ENCODE measurements at regions not wholly inside any gene's neighbourhood (a gene's known extent, or its start where the extent isn't known, plus 50 kb on each side); places are given as distances from the start of the nearest gene placed in this dataset.
A peak's percentile ranks its signal among the peaks of the same experiment; 100 is the strongest.
"Not testable (repeated sequence)": the region's sequence is repeated elsewhere in the genome, so short reads cannot be mapped to it uniquely, and the experiment has no call there.

GRCh38 chr22:23459645-23460516 lies 120.2 kb downstream of the IGLL1 start:
- DNase-seq, result not testable (repeated sequence)

- no peak for DNase-seq
These were observed 121.2 kb downstream of the IGLL1 start for GRCh38 chr22:23458663-23459541.

GRCh38 chr22:23457380-23457985 lies 122.6 kb downstream of the IGLL1 start:
- peak in 1 of 2 donors; percentile 30 for DNase-seq

GRCh38 chr22:23456666-23457379 lies 123.3 kb downstream of the IGLL1 start:
- DNase-seq, result not testable (repeated sequence)

GRCh38 chr22:23454345-23454744 lies 125.7 kb downstream of the IGLL1 start:
- not testable (repeated sequence) for DNase-seq

- no peak for DNase-seq
These were observed 126.8 kb downstream of the IGLL1 start for GRCh38 chr22:23453277-23453676.

- no peak for DNase-seq
These were observed 127.7 kb downstream of the IGLL1 start for GRCh38 chr22:23452231-23453010.

GRCh38 chr22:23451452-23452230 lies 128.4 kb downstream of the IGLL1 start:
- not testable (repeated sequence) for DNase-seq

- not testable (repeated sequence) for DNase-seq
These were observed 129.3 kb downstream of the IGLL1 start for GRCh38 chr22:23450821-23451220.

GRCh38 chr22:23450434-23450795 lies 129.7 kb downstream of the IGLL1 start:
- no peak for DNase-seq

- not testable (repeated sequence) for DNase-seq
These were observed 130.2 kb downstream of the IGLL1 start for GRCh38 chr22:23449748-23450433.

- DNase-seq, result not testable (repeated sequence)
These were observed 131.4 kb downstream of the IGLL1 start for GRCh38 chr22:23448499-23449288.

GRCh38 chr22:23446796-23447350 lies 133.2 kb downstream of the IGLL1 start:
- no peak for DNase-seq

GRCh38 chr22:23446194-23446593 lies 133.9 kb downstream of the IGLL1 start:
- DNase-seq, result not testable (repeated sequence)

GRCh38 chr22:23443905-23444304 lies 136.2 kb downstream of the IGLL1 start:
- not testable (repeated sequence) for DNase-seq

GRCh38 chr22:23439581-23439980 lies 140.5 kb downstream of the IGLL1 start:
- DNase-seq, result not testable (repeated sequence)

GRCh38 chr22:23438216-23438615 lies 141.9 kb downstream of the IGLL1 start:
- DNase-seq, result no peak

GRCh38 chr22:23437779-23438178 lies 142.3 kb downstream of the IGLL1 start:
- DNase-seq, result peak in 1 of 2 donors; percentile 5

- DNase-seq, result not testable (repeated sequence)
These were observed 143.0 kb downstream of the IGLL1 start for GRCh38 chr22:23437107-23437395.

Data from inflammatory macrophage (primary cell).